Transverse colon (tissue), 4 donors: ENCODE measurements at regions not wholly inside any gene's neighbourhood (a gene's known extent, or its start where the extent isn't known, plus 50 kb on each side); places are given as distances from the start of the nearest gene placed in this dataset.

ENCODE experiments used
- DNase-seq: peaks from one replicate; pipeline ENCODE4 v3.0.0-alpha.2; 2019
- H3K27ac ChIP-seq, 4 donors: fragments of 200-600 bp; sonication (generic); 2 replicates each; pipeline ENCODE4 v1.5.1; 2016 to 2018; ENCODE audit warnings: inconsistent platforms in 4 of 4
- H3K27me3 ChIP-seq: fragments of 200-600 bp; sonication (generic); 2 replicates; pipeline ENCODE4 v1.5.1; 2017; ENCODE audit warnings: inconsistent platforms
- H3K36me3 ChIP-seq, 4 donors: fragments of 200-600 bp; sonication (generic); 2 replicates each; pipeline ENCODE4 v1.5.1; 2017 to 2019; ENCODE audit warnings: inconsistent platforms in 4 of 4
- H3K4me1 ChIP-seq, 4 donors: fragments of 200-600 bp; sonication (generic); 2 replicates each; pipeline ENCODE4 v1.5.1; 2017 to 2020; ENCODE audit warnings: inconsistent platforms in 4 of 4
- H3K4me3 ChIP-seq, 4 donors: fragments of 200-600 bp; sonication (generic); 1 replicate in 1 of 4; 2 replicates in 3 of 4; pipeline versions ENCODE4 v1.5.1 to v1.6.1; 2017 to 2019; ENCODE audit warnings: inconsistent platforms in 4 of 4
- H3K9me3 ChIP-seq, 2 donors: fragments of 200-600 bp; sonication (generic); 2 replicates each; pipeline ENCODE4 v1.5.1; 2017 to 2019; ENCODE audit warnings: inconsistent platforms in 2 of 2
- CTCF ChIP-seq, 5 experiments: fragments of 200-600 bp in 3 of 5; fragments of 450-650 bp in 2 of 5; sonication (generic) in 3 of 5; IDR thresholded peaks; 1 replicate in 2 of 5; 2 replicates in 3 of 5; pipeline ENCODE4 v1.5.1; 2016 to 2017; ENCODE audit warnings: antibody characterized with exemption in 5 of 5, inconsistent platforms in 3 of 5, mild to moderate bottlenecking in 2 of 5, moderate library complexity in 1 of 5
- EP300 ChIP-seq: sonication (generic); formaldehyde crosslinking; IDR thresholded peaks from one replicate; pipeline ENCODE4 v1.6.1; 2017; ENCODE audit warnings: antibody characterized with exemption, low read depth
- POLR2A ChIP-seq: fragments of 450-650 bp; IDR thresholded peaks from one replicate; pipeline ENCODE4 v1.6.1; 2016; ENCODE audit warnings: antibody characterized with exemption, mild to moderate bottlenecking, moderate library complexity
- POLR2AphosphoS5 ChIP-seq, 3 donors: sonication (generic); formaldehyde crosslinking; IDR thresholded peaks; one replicate each; pipeline ENCODE4 v1.6.1; 2016; ENCODE audit warnings: antibody characterized with exemption in 3 of 3
- WGBS, 2 donors: methylation state at CpG; one replicate each; pipeline ENCODE4 v1.1.5; 2018; ENCODE audit warnings: low coverage in 1 of 2; 5-methylcytosine and 5-hydroxymethylcytosine counted together
- in situ Hi-C, 4 donors: fragments of 200-750 bp; cut with MboI; loops; one replicate each; pipeline versions ENCODE4 v1.15.0 to v1.15.1; 2017; ENCODE audit warnings: low sequenced_read_pairs in 3 of 4, low pct_ligation_motif_present in 1 of 4, low pct_unique_long_range_greater_than_20kb in 1 of 4
- intact Hi-C: fragments of 100-400 bp; cut with DNase I; formaldehyde crosslinking; loops from one replicate; pipeline ENCODE4 v1.15.1; 2023; ENCODE audit warnings: low total_unique reads

- Histone ChIP-seq H3K36me3 (no peaks in the 10 kb centered on the region), H3K4me3 (no peak overlapping the region), H3K27me3 (no peaks in the 10 kb centered on the region), H3K9me3 (no peaks in the 10 kb centered on the region), H3K4me1 (no peaks in the 10 kb centered on the region), H3K27ac (no peak overlapping the region)
- no peak for TF ChIP-seq EP300
- TF ChIP-seq POLR2A, result no peak
- TF ChIP-seq CTCF (IDR thresholded peaks at IDR 0.05), result no peak
- no peak for TF ChIP-seq POLR2AphosphoS5 (IDR thresholded peaks at IDR 0.05)
- no peak for DNase-seq
- in situ Hi-C loops, result no loop called here
- intact Hi-C loops, result no loop called here
- 90 to 100% methylated on average over 1 to 2 of the region's 2 CpGs for WGBS, 2 donors
Observed at GRCh38 chr5:56508249-56508648, 275.1 kb upstream of the ANKRD55 start.

- in situ Hi-C loops, result no loop called here
- peak; percentile 17 for DNase-seq
- intact Hi-C loops, result no loop called here
- no peaks in the 10 kb centered on the region for H3K4me1 ChIP-seq
- WGBS, 2 donors, result 48 to 77% methylated on average over 2 of the region's 2 CpGs
- H3K27me3 ChIP-seq, result no peaks in the 10 kb centered on the region
- H3K27ac ChIP-seq, result no peak overlapping the region
- no peak overlapping the region for H3K4me3 ChIP-seq
- no peaks in the 10 kb centered on the region for H3K36me3 ChIP-seq
- no peaks in the 10 kb centered on the region for H3K9me3 ChIP-seq
- TF ChIP-seq EP300 (no peak), POLR2A (no peak), CTCF (IDR thresholded peaks at IDR 0.05) (no peak), POLR2AphosphoS5 (IDR thresholded peaks at IDR 0.05) (no peak)
Observed at GRCh38 chr5:56507351-56507930, 274.3 kb upstream of the ANKRD55 start.

GRCh38 chr5:56506211-56506965, 273.3 kb upstream of the ANKRD55 start:
- H3K27ac ChIP-seq, result no peak overlapping the region
- no peaks in the 10 kb centered on the region for H3K9me3 ChIP-seq
- 64 to 74% methylated on average over 3 to 4 of the region's 4 CpGs for WGBS, 2 donors
- TF ChIP-seq CTCF (IDR thresholded peaks at IDR 0.05), result no peak
- no peak for TF ChIP-seq POLR2AphosphoS5 (IDR thresholded peaks at IDR 0.05)
- no peak for TF ChIP-seq EP300
- TF ChIP-seq POLR2A, result no peak
- no peaks in the 10 kb centered on the region for H3K27me3 ChIP-seq
- no peak overlapping the region for H3K4me3 ChIP-seq
- DNase-seq, result no peak
- in situ Hi-C loops, result no loop called here
- no peaks in the 10 kb centered on the region for H3K4me1 ChIP-seq
- intact Hi-C loops, result no loop called here
- no peaks in the 10 kb centered on the region for H3K36me3 ChIP-seq

GRCh38 chr5:56503929-56504328, 270.8 kb upstream of the ANKRD55 start:
- intact Hi-C loops (no loop called here), in situ Hi-C loops (no loop called here)
- 80 to 89% methylated on average over 1 to 3 of the region's 3 CpGs for WGBS, 2 donors

More at GRCh38 chr5:56503929-56504328, 270.8 kb upstream of the ANKRD55 start:
- H3K4me3 ChIP-seq, result no peak overlapping the region
- TF ChIP-seq EP300, result no peak
- no peak for TF ChIP-seq POLR2A
- TF ChIP-seq POLR2AphosphoS5 (IDR thresholded peaks at IDR 0.05), result no peak
- TF ChIP-seq CTCF (IDR thresholded peaks at IDR 0.05), result no peak
- H3K9me3 ChIP-seq, result no peaks in the 10 kb centered on the region
- H3K36me3 ChIP-seq, result no peaks in the 10 kb centered on the region
- no peak for DNase-seq
- H3K4me1 ChIP-seq, result no peaks in the 10 kb centered on the region
- no peak overlapping the region for H3K27ac ChIP-seq
- no peaks in the 10 kb centered on the region for H3K27me3 ChIP-seq
